ENCODE measurements at regions not wholly inside any gene's neighbourhood (a gene's known extent, or its start where the extent isn't known, plus 50 kb on each side); places are given as distances from the start of the nearest gene placed in this dataset.

GRCh38 chr13:73272831-73273230, 214.0 kb downstream of the KLF5 start:
- no peak for DNase-seq

- peak; percentile 6 for DNase-seq
Observed at GRCh38 chr13:73268306-73268705, 209.5 kb downstream of the KLF5 start.

GRCh38 chr13:73266640-73267180, 207.9 kb downstream of the KLF5 start:
- DNase-seq, result no peak

- DNase-seq, result no peak
Observed at GRCh38 chr13:73262862-73263627, 204.2 kb downstream of the KLF5 start.

GRCh38 chr13:73261739-73262216, 203.0 kb downstream of the KLF5 start:
- DNase-seq, result no peak

- no peak for DNase-seq
Observed at GRCh38 chr13:73259061-73260017, 200.5 kb downstream of the KLF5 start.

- no peak for DNase-seq
Observed at GRCh38 chr13:73258406-73258805, 199.6 kb downstream of the KLF5 start.

- no peak for DNase-seq
Observed at GRCh38 chr13:73254827-73255226, 196.0 kb downstream of the KLF5 start.

GRCh38 chr13:73251626-73252265, 192.9 kb downstream of the KLF5 start:
- DNase-seq, result no peak

GRCh38 chr13:73250061-73250460, 191.3 kb downstream of the KLF5 start:
- no peak for DNase-seq

- no peak for DNase-seq
Observed at GRCh38 chr13:73248711-73249580, 190.1 kb downstream of the KLF5 start.

- no peak for DNase-seq
Observed at GRCh38 chr13:73248154-73248553, 189.3 kb downstream of the KLF5 start.

GRCh38 chr13:73245246-73245645, 186.4 kb downstream of the KLF5 start:
- DNase-seq, result no peak

- DNase-seq, result no peak
Observed at GRCh38 chr13:73244467-73244866, 185.7 kb downstream of the KLF5 start.

- DNase-seq, result no peak
Observed at GRCh38 chr13:73242515-73243015, 183.8 kb downstream of the KLF5 start.

GRCh38 chr13:73240193-73240592, 181.4 kb downstream of the KLF5 start:
- DNase-seq, result no peak

- DNase-seq, result no peak
Observed at GRCh38 chr13:73235385-73235784, 176.6 kb downstream of the KLF5 start.

- no peak for DNase-seq
Observed at GRCh38 chr13:73231471-73231870, 172.7 kb downstream of the KLF5 start.

GRCh38 chr13:73230716-73231115, 171.9 kb downstream of the KLF5 start:
- DNase-seq, result no peak

GRCh38 chr13:73228546-73228945, 169.7 kb downstream of the KLF5 start:
- DNase-seq, result peak; percentile 1

GRCh38 chr13:73225990-73226389, 167.2 kb downstream of the KLF5 start:
- no peak for DNase-seq

- DNase-seq, result no peak
Observed at GRCh38 chr13:73224703-73225102, 165.9 kb downstream of the KLF5 start.

Data from DMS53 (cell line).